T-cell (primary cell): ENCODE measurements at regions not wholly inside any gene's neighbourhood (a gene's known extent, or its start where the extent isn't known, plus 50 kb on each side); places are given as distances from the start of the nearest gene placed in this dataset.

Experiments used
- ATAC-seq, 4 experiments: fragments of 200-7000 bp in 3 of 4; fragments of 150-1000 bp in 1 of 4; cut with Tn5 transposase; replicated peaks in 1 of 4; 1 replicate in 3 of 4; 2 replicates in 1 of 4; pipeline ENCODE4 v1.10.0; 2021; ENCODE audit warnings: moderate library complexity in 3 of 4, mild to moderate bottlenecking in 2 of 4, moderate number of reproducible peaks in 1 of 4
- CTCF ChIA-PET, 2 donors: fragments of 300-600 bp; sonication (Branson Sonifier 250); formaldehyde crosslinking; loops; one replicate each; lab custom pipeline; 2022; ENCODE audit warnings: antibody characterized with exemption in 2 of 2; lab: Charles Lee
- POLR2A ChIA-PET, 2 donors: fragments of 300-600 bp; sonication (Branson Sonifier 250); formaldehyde crosslinking; loops; one replicate each; lab custom pipeline; 2022; ENCODE audit warnings: antibody characterized with exemption in 2 of 2; lab: Charles Lee
- DNase-seq, 35 experiments: peaks; one replicate each; pipeline versions ENCODE4 v3.0.0 to v3.0.0-alpha.2; 2013 to 2023
- H3K27ac ChIP-seq: one replicate; pipeline ENCODE4 v1.5.1; 2013; ENCODE audit warnings: low read length
- H3K27me3 ChIP-seq, 2 experiments: replicated peaks in 1 of 2; 1 replicate in 1 of 2; 2 replicates in 1 of 2; pipeline versions ENCODE4 v1.6.1 to v1.7.0; 2013; ENCODE audit warnings: low read length in 1 of 2, mixed read lengths in 1 of 2; ENCODE audit not compliant: control insufficient read depth in 2 of 2, insufficient read depth in 2 of 2; ENCODE audit errors: extremely low read depth in 1 of 2
- H3K36me3 ChIP-seq, 2 donors: 1 replicate in 1 of 2; 2 replicates in 1 of 2; pipeline versions ENCODE4 v1.6.1 to v1.7.0; 2013; ENCODE audit warnings: low read length in 1 of 2; ENCODE audit not compliant: control insufficient read depth in 2 of 2, insufficient read depth in 1 of 2; ENCODE audit errors: extremely low read depth in 1 of 2
- H3K4me1 ChIP-seq, 2 experiments: 1 replicate in 1 of 2; 2 replicates in 1 of 2; pipeline versions ENCODE4 v1.6.1 to v1.7.0; 2013; ENCODE audit warnings: low read length in 2 of 2, mixed read lengths in 1 of 2; ENCODE audit not compliant: insufficient read depth in 2 of 2, control insufficient read depth in 1 of 2; ENCODE audit errors: extremely low read depth in 1 of 2
- H3K4me3 ChIP-seq, 2 donors: 1 replicate in 1 of 2; 2 replicates in 1 of 2; pipeline versions ENCODE4 v1.5.1 to v1.7.0; 2013; ENCODE audit warnings: mild to moderate bottlenecking in 2 of 2, low read length in 1 of 2, moderate library complexity in 1 of 2; ENCODE audit not compliant: control insufficient read depth in 1 of 2; ENCODE audit errors: extremely low read depth in 1 of 2
- H3K9me3 ChIP-seq: 2 replicates; pipeline ENCODE4 v1.7.0; 2013
- H3K27ac Mint-ChIP-seq, 2 donors: one replicate each; pipeline ENCODE4 v1.8.0; 2020 to 2021; ENCODE audit warnings: mild to moderate bottlenecking in 2 of 2, mixed read lengths in 2 of 2
- H3K27me3 Mint-ChIP-seq, 2 donors: one replicate each; pipeline ENCODE4 v1.8.0; 2021 to 2022; ENCODE audit warnings: mixed read lengths in 2 of 2
- H3K36me3 Mint-ChIP-seq: one replicate; pipeline ENCODE4 v1.8.0; 2021; ENCODE audit warnings: mixed read lengths
- H3K4me1 Mint-ChIP-seq, 3 donors: one replicate each; pipeline ENCODE4 v1.8.0; 2020 to 2022; ENCODE audit warnings: mixed read lengths in 3 of 3, mild to moderate bottlenecking in 1 of 3
- H3K4me3 Mint-ChIP-seq, 3 donors: one replicate each; pipeline ENCODE4 v1.8.0; 2020 to 2022; ENCODE audit warnings: mild to moderate bottlenecking in 3 of 3, mixed read lengths in 3 of 3, moderate library complexity in 3 of 3
- H3K9me3 Mint-ChIP-seq, 3 donors: one replicate each; pipeline ENCODE4 v1.8.0; 2020 to 2022; ENCODE audit warnings: mixed read lengths in 3 of 3
- WGBS: methylation state at CpG from one replicate; pipeline ENCODE4 v1.1.5; 2013; ENCODE audit warnings: missing lambda C conversion rate; ENCODE audit not compliant: insufficient coverage; 5-methylcytosine and 5-hydroxymethylcytosine counted together

- Histone ChIP-seq H3K36me3 (no peaks in the 10 kb centered on the region), H3K4me1 (no peaks in the 10 kb centered on the region), H3K4me3 (no peak overlapping the region), H3K27me3 (no peaks in the 10 kb centered on the region), H3K27ac (no peak overlapping the region), H3K9me3 (no peaks in the 10 kb centered on the region)
- no peak overlapping the region for H3K4me3 Mint-ChIP-seq
- ChIA-PET POLR2A (no interaction called here), CTCF (no interaction called here)
- H3K4me1 Mint-ChIP-seq, result no peaks in the 10 kb centered on the region
- ATAC-seq, result no peak
- peaks cover 0 to 9% of the 10 kb centered on the region in 2 donors for H3K27me3 Mint-ChIP-seq
- WGBS, result no CpG with 5 or more reads among the region's 1 CpG
- H3K36me3 Mint-ChIP-seq, result no peaks in the 10 kb centered on the region
- DNase-seq, result no peak
- peaks cover 13 to 28% (median 20%) of the 10 kb centered on the region in 3 donors for H3K9me3 Mint-ChIP-seq
- no peak overlapping the region for H3K27ac Mint-ChIP-seq
Observed at GRCh38 chr3:39626198-39626597, 158.7 kb downstream of the MOBP start.

- Mint-ChIP-seq H3K9me3 (peaks cover 12 to 17% (median 15%) of the 10 kb centered on the region in 3 donors), H3K27ac (no peak overlapping the region), H3K4me3 (no peak overlapping the region), H3K4me1 (no peaks in the 10 kb centered on the region), H3K27me3 (peaks cover 1 to 15% of the 10 kb centered on the region in 2 donors), H3K36me3 (no peaks in the 10 kb centered on the region)
- H3K27me3 ChIP-seq, result no peaks in the 10 kb centered on the region
- ChIA-PET CTCF (no interaction called here), POLR2A (no interaction called here)
- DNase-seq (no peak), ATAC-seq (no peak)
- H3K9me3 ChIP-seq, result no peaks in the 10 kb centered on the region
- 58% methylated on average over 3 of the region's 5 CpGs for WGBS
- no peak overlapping the region for H3K27ac ChIP-seq
- no peak overlapping the region for H3K4me3 ChIP-seq
- no peaks in the 10 kb centered on the region for H3K4me1 ChIP-seq
- H3K36me3 ChIP-seq, result no peaks in the 10 kb centered on the region
Observed at GRCh38 chr3:39631136-39631535, 163.7 kb downstream of the MOBP start.

GRCh38 chr3:39637807-39638206 lies 170.3 kb downstream of the MOBP start:
- Mint-ChIP-seq H3K9me3 (peaks cover 0 to 6% (median 0%) of the 10 kb centered on the region in 3 donors), H3K27me3 (peaks cover 7 to 22% of the 10 kb centered on the region in 2 donors), H3K4me3 (no peak overlapping the region), H3K36me3 (no peaks in the 10 kb centered on the region), H3K4me1 (no peaks in the 10 kb centered on the region), H3K27ac (no peak overlapping the region)
- Histone ChIP-seq H3K9me3 (no peaks in the 10 kb centered on the region), H3K36me3 (no peaks in the 10 kb centered on the region), H3K27ac (no peak overlapping the region), H3K27me3 (peaks cover 0 to 3% of the 10 kb centered on the region in 2 experiments), H3K4me3 (no peak overlapping the region), H3K4me1 (no peaks in the 10 kb centered on the region)
- WGBS, result no CpG with 5 or more reads among the region's 1 CpG
- POLR2A ChIA-PET, result no interaction called here
- CTCF ChIA-PET, result interaction anchor here in 1 of 2 donors (0.6 kb wide), 1 partner anchor 1707 kb away, joined by 4 read pairs; no protein-coding TSS in a partner anchor
- no peak for DNase-seq
- no peak for ATAC-seq

- Histone ChIP-seq H3K4me1 (no peaks in the 10 kb centered on the region), H3K36me3 (no peaks in the 10 kb centered on the region), H3K27me3 (peaks cover 0 to 3% of the 10 kb centered on the region in 2 experiments), H3K9me3 (no peaks in the 10 kb centered on the region), H3K27ac (no peak overlapping the region), H3K4me3 (no peak overlapping the region)
- DNase-seq (no peak), ATAC-seq (no peak)
- H3K36me3 Mint-ChIP-seq, result no peaks in the 10 kb centered on the region
- H3K27me3 Mint-ChIP-seq, result peaks cover 7 to 19% of the 10 kb centered on the region in 2 donors
- H3K4me1 Mint-ChIP-seq, result no peaks in the 10 kb centered on the region
- no CpG with 5 or more reads among the region's 6 CpGs for WGBS
- H3K9me3 Mint-ChIP-seq, result peaks cover 0 to 6% (median 0%) of the 10 kb centered on the region in 3 donors
- no peak overlapping the region for H3K4me3 Mint-ChIP-seq
- POLR2A ChIA-PET, result no interaction called here
- no peak overlapping the region for H3K27ac Mint-ChIP-seq
- CTCF ChIA-PET, result interaction anchor here in 1 of 2 donors (0.6 kb wide), 1 partner anchor 1708 kb away, joined by 4 read pairs; no protein-coding TSS in a partner anchor
Observed at GRCh38 chr3:39638301-39638700, 170.8 kb downstream of the MOBP start.

GRCh38 chr3:39639344-39640236 lies 169.8 kb upstream of the MYRIP start:
- Mint-ChIP-seq H3K27ac (no peak overlapping the region), H3K4me1 (no peaks in the 10 kb centered on the region), H3K36me3 (no peaks in the 10 kb centered on the region), H3K4me3 (no peak overlapping the region), H3K27me3 (peaks cover 7 to 16% of the 10 kb centered on the region in 2 donors), H3K9me3 (peaks cover 0 to 6% (median 0%) of the 10 kb centered on the region in 3 donors)
- H3K4me1 ChIP-seq, result no peaks in the 10 kb centered on the region
- no CpG with 5 or more reads among the region's 5 CpGs for WGBS
- peaks cover 0 to 3% of the 10 kb centered on the region in 2 experiments for H3K27me3 ChIP-seq
- H3K36me3 ChIP-seq, result no peaks in the 10 kb centered on the region
- no peak for ATAC-seq
- POLR2A ChIA-PET, result no interaction called here
- H3K27ac ChIP-seq, result no peak overlapping the region
- CTCF ChIA-PET, result no interaction called here
- no peaks in the 10 kb centered on the region for H3K9me3 ChIP-seq
- DNase-seq, result peak in 2 of 35 experiments; percentile 4 to 15
- H3K4me3 ChIP-seq, result no peak overlapping the region

- Mint-ChIP-seq H3K27ac (no peak overlapping the region), H3K4me3 (no peak overlapping the region), H3K36me3 (no peaks in the 10 kb centered on the region), H3K27me3 (peaks cover 7 to 17% of the 10 kb centered on the region in 2 donors), H3K9me3 (no peaks in the 10 kb centered on the region), H3K4me1 (no peaks in the 10 kb centered on the region)
- Histone ChIP-seq H3K36me3 (no peaks in the 10 kb centered on the region), H3K4me1 (no peaks in the 10 kb centered on the region), H3K9me3 (no peaks in the 10 kb centered on the region), H3K27ac (no peak overlapping the region), H3K4me3 (no peak overlapping the region), H3K27me3 (peaks cover 0 to 3% of the 10 kb centered on the region in 2 experiments)
- WGBS, result no CpG with 5 or more reads among the region's 4 CpGs
- ChIA-PET POLR2A (no interaction called here), CTCF (no interaction called here)
- DNase-seq (no peak), ATAC-seq (no peak)
Observed at GRCh38 chr3:39641274-39641673, 168.1 kb upstream of the MYRIP start.
